Putamen (tissue), 1 donor: ENCODE measurements at regions not wholly inside any gene's neighbourhood (a gene's known extent, or its start where the extent isn't known, plus 50 kb on each side); places are given as distances from the start of the nearest gene placed in this dataset.
A peak's percentile ranks its signal among the peaks of the same experiment; 100 is the strongest.
"Not testable (repeated sequence)": the region's sequence is repeated elsewhere in the genome, so short reads cannot be mapped to it uniquely, and the experiment has no call there.

ENCODE experiments used
- DNase-seq: peaks from one replicate; pipeline ENCODE4 v3.0.0-alpha.2; 2016; ENCODE audit warnings: low spot score

DNA sequence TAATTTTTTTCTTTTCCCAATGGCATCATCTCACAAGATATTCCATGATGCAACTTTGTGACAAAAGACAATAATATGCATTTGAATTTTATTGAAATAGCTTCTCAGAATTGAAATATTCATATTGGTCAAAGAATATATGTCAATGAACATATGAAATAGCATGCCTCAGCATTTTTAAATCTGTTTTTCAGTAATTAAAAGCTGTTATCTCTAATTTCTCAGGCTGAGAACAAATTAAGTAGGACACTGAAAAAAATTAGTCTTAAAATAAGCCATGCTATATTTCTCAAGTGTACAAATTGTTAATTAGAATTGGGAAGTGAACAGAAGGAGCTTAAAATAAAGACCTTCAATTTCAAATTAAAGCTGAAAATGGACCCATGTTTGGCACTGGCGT lies 570.1 kb downstream of the MFSD1 start:
- no peak for DNase-seq

DNA sequence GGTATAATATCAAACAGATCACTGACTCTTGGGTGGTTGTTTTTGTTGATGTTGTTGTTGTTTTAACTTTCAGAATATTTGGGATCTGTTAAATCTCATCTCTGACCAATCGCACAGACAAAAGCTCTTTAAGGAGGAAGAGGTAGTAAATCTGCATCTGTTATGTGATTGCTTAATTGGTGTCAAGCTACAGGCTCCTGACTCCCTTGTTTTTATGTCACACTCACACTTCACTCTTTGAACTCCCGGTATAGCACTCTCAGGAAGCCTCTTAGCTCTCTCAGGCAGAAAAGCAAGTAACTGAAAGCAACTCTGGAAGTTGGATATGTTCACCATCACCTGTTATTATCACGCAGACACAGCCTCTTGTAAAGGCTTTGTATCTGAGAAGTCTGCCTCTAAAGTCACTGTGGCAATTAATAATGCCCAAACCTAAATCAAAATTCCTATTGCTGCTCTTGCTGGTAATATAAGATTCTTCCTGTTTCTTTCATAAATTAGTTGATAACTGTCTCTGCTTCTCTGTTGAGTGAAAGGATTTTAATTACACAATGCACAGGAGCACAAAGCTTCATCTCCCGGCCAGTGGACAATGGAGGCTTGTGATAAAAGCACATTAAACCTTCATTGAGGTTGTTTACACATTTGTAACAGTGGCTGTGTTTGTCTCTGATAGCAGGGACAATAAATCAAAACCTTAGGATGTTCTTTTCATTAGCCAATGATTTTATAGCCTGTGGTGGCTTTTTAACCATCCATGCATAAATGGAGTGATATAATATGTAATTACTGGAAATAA lies 576.7 kb downstream of the MFSD1 start:
- DNase-seq, result no peak

DNA sequence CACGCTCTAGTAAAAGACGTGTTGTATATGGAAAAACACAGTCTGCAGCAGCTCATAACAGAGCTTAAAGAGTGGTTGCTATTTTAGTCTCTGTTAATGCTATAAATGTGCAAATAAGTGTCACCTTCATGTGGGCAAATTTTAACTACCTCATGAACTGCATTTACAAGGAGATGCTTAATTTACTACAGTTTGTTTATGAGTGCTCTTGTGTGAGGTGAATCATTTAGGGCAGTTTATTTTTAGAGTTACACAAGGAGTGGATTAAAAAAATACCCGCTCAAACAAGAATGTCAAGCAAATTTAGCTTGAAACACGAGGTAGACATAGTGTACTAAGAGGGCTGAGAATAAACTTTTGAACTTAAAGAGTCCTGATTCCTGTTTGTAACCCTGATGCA lies 579.0 kb downstream of the MFSD1 start:
- DNase-seq, result no peak

DNA sequence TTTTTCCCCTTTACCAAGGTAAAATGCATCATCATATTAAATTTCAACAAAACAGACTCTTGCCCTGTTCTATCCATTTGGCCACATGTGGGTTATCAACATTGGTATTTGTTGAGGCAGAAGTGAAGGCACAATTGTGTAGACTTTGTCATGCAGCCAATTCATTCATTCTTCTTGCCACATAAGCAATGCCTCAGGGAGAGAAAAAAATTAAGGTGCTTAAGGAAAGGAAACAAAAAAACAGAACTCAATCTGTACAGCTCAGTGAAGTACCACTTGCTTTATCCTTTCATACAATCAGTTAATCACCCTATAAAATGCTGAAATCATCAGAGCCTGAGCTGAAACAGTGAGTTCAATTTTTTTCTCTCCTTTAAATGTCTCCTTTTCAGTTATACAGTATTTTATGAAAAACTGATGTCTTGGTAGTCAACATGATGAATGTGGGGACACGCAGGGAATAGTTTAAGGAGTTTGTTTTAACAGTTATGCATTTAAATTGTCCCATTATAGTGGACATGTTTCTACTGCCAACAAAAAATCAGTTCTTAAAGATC lies 588.9 kb downstream of the MFSD1 start:
- no peak for DNase-seq

DNA sequence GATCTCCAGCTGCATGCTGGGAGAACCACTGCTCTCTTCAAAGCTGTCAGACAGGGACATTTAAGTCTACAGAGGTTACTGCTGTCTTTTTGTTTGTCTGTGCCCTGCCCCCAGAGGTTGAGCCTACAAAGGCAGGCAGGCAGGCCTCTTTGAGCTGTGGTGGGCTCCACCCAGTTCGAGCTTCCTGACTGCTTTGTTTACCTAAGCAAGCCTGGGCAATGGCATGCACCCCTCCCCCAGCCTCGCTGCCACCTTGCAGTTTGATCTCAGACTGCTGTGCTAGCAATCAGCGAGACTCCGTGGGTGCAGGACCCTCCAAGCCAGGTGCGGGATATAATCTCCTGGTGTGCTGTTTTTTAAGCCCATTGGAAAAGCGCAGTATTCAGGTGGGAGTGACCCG lies 591.0 kb upstream of the IL12A start:
- not testable (repeated sequence) for DNase-seq

DNA sequence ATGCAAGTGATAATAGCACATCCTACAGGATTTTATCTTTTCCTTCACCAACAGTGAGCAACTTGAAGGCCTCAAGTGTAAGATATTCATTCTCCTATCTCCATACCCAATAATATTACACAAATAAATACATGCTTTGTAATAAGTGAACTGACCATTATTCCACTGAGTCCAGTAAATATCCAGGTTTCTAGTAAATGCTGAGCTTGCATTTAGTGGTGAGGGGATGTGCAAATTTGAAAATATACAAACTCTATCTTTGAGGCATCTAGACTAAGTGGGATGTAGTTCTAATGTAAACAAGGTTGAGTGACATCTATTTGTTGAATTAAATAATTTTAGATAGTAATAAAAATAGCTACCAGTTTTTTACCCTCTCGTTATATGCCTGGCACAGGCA lies 587.6 kb upstream of the IL12A start:
- DNase-seq, result no peak

DNA sequence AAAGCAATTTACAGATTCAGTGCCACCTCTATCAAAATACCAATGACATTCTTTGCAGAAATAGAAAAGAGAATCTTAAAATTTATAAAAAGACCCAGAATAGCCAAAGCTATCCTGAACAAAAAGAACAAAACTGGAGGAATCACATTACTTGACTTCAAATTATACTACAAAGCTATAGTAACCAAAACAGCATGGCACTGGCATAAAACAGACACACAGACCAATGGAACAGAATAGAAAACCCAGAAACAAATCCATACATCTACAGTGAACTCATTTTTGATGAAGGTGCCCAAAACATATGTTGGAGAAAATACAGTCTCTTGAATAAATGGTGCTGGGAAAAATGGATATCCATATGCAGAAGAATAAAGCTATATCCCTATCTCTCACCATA lies 578.9 kb upstream of the IL12A start:
- DNase-seq, result not testable (repeated sequence)

DNA sequence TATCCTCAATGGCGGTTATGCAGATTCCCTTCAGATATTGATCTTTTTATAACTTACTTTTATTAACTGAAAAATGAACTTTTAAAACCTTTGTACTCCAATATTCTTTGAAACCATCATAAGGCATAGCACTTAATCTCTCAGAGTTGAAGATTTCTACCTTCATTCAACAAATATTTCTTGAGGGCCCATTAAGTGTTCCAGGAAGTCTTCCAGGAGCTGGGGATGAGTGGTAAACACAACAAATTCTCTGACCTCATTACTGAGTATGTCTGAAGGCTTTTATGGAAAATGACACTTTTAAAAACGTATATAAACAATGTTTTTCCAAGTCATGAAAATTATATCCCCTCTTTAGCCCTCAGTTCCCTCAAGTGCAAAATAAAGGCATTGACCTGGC lies 575.3 kb upstream of the IL12A start:
- no peak for DNase-seq

DNA sequence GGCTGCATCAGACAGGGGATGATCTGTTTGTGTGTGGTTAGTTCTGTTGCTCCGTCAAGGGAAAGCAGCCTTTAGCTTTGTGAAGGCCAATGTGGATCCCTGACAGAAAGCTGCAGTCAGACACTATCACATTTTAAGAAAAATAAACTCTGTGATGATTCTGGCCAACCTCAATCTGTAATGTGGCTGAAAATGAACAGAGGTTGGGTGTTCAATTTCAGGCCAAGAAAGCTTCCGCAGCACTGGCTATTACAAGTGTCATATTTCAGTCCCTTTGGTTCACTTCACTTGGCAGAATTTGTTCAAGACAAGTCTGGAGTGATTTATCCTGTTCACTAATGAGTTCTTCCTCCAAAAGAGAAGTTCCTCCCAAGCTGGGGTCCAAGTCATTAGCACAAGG lies 571.8 kb upstream of the IL12A start:
- no peak for DNase-seq

DNA sequence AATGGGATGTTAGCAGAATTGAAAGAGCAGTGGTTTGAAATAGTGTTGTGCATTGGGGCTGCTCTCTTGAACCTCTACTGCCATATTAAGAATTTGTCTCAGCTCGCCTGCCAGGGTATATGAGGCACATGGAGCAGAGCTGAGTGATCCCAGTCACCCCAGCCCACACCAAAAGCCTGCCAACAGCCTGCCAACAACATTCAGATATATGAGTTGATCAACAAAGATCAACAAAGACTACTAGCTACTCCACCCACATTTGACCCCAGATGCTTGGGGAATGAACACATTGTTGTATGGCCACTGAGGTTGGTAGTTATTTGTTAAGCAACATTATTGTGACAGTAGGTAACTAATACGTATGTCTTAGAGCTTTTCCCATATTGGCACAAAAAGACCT lies 570.9 kb upstream of the IL12A start:
- DNase-seq, result no peak

DNA sequence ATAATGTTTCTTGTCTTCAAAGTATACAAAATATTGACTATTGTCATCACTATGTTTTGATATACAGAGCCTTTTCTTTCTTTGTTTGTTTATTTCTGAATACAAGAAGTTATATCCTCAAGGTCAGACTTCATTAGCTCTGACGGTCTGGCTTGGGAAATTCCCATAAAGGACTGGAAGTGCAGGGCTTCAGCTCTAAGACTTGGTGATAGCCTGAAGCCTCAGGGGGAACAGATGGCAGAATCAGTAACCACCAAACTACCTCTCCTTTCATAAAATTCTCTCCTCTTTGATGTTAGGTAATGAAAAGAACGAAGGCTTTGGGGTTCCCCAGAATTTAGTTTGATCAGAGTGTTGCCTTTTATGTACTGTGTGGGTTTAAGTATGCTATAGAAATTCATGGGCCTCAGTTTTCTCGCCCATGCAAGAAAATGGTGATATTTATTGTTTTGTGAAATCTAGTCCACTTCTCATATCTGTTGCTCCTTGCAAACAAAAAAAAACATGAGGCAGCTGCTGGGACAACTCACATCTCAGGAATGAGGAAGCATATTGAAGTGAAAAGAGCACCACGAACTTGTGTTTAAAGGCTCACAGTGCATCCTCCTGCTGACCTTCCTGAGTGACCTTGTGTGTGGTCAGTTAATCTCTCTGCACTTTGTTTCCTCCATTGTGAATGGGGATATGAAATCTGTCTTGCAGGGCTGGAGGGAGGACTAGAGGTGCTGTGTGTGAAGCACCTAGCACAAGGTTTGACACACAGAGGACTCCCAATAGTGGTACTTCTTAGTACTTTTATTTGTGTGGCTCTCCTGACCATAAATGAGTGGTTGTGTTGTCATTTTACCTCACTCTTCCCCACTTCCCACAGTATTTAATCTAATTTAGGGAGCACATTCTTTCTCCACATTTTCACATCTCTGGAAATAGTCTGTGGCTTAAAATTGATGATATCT lies 569.8 kb upstream of the IL12A start:
- DNase-seq, result no peak

DNA sequence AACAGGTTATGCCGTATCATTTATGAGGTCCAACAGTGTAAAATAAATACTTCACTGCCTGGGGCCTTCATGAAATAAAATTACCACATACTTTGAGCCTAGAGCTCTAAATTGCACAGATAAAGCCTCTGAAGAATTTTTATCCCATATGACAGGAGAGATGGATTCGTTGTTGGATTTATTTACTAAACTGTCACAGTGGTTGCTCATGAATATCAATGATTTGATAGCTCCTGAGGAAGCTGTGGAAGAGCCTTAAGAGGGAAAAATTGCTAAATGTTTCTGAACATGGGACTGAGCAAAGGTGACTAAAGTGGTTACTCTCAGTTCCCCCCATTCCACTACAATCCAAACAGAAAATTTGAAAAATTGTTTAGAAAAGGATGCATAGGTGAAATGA lies 558.9 kb upstream of the IL12A start:
- DNase-seq, result no peak

DNA sequence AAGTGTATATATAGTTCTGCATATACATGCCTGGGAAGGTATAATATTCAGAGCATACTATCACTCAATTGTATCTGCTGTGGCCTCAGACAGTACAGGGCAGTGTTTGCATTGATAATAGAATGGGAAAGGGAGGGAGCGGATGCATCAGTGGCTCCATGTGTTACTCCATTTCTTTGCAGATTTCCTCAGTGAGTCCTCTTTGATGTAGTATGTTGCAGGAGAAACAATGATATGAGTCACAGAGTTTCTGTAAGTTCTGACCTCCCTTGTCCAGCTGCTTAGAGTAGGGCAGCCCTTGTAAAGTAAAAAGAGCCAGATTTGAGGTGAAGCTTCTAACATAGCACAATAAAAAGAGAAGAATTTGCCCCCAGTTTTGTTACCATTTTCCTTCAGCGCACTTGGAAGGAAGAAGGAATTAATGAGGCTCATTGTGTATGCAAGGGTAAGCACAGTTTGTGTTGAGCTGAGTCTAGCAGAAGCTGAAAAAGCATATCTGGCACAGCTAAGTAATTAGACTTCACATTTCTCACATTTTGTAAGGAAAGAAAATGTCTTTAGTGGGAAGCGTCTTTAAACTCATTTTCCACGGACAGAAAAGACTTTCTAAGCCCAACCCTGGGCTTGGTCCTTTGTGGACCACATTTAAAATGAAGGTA lies 555.8 kb upstream of the IL12A start:
- peak; percentile 57 for DNase-seq

DNA sequence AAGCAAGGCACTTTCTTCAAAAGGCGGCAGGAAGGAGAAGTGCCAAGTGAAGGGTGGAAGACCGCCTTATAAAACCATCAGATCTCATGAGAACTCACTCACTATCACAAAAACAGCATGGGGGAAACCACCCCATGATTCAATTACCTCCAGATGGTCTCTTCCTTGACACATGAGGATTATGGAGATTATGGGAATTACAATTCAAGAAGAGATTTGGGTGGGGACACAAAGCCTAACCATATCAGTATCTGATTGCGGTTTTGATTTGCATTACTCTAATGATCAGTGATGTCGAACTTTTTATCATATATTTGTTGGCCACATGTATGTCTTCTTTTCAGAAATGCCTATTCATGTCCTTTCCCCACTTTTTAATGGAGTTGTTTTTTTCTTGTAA lies 549.3 kb upstream of the IL12A start:
- DNase-seq, result no peak

DNA sequence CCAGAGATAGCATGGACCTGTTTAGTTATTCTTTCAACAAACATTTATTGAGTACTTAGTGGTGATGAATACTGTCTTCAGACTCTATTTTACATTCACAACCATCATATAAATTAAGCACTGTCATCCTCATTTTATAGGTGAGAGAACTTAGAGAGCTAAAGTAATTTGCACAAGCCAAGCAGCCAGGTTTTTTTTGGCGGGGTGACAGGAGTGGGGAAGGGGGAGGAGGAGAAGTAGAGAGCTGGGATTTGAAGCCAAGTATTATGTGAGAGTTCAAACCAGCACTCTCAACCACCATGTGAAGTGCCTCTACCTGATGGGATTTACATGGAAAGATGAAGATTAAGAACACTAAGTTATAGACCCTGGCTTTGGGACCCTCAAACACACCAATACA lies 547.4 kb upstream of the IL12A start:
- no peak for DNase-seq

DNA sequence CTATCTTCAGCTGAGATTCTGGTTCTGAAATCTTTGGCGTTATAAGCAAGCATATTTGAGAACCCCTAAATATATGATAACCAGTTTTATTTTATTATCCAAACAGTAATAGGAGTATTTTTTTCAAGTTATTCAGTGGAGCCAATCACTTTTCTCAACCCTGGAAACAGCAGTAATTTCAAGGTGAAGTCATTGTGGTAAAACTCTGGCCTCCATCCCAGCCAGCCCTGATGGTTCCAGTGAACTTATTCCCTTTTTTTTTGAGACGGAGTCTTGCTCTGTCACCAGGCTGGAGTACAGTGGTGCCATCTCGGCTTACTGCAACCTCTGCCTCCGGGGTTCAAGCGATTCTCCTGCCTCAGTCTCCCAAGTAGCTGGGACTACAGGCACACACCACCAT lies 545.4 kb upstream of the IL12A start:
- no peak for DNase-seq

DNA sequence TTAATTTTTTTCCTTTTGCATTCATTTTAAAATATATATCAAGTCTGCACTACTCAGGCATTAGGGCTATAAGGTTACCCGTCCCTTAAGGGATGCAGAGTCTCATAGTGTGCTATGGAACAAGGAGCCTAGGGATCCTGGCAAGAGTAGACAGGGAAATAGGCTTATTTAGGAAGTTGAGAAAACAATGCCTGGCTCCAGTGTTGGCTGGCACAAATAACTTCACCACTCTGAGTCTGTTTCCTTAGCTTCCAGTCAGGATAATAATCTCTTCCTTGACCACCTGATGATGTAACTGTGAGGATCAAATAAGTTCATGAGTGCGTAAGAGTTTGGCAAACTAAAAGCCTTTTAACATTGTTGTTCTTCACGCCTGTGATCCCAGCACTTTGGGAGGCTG lies 540.8 kb upstream of the IL12A start:
- DNase-seq, result no peak

DNA sequence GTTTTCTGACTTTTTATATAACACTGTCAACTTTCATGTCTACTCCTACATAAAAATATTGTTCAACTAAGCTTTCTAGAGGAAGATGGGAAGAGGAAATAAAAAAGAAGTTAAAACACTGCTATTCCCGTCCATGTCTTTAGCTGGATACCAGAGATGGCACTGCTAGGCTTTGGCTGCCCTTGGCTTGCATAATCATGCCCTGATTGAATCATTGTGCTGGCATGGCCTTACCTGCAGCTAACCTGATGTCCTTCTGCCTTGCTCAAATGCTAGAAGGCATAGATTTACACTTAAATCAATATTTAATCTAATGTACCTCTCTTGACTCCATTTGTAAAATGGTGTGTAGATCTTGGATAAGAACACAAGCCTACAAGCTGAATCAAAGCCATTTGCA lies 539.7 kb upstream of the IL12A start:
- no peak for DNase-seq

DNA sequence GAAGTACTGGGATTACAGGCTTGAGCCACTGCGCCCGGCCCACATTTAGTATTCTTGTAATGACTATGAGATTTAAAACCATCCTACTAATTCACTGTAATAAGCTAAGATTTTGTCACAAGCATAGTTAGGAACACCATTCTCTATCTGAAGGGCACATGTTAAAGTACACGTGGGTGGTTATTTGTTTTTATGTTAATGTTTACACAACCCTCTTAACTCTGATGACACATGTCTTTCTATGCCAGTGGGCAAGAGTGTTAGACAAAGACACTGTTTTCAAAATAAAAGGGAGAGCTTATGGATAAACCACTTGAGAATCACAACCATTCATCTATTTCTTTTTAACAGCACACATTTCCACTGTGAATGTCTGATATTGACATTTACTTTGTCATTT lies 537.6 kb upstream of the IL12A start:
- no peak for DNase-seq

DNA sequence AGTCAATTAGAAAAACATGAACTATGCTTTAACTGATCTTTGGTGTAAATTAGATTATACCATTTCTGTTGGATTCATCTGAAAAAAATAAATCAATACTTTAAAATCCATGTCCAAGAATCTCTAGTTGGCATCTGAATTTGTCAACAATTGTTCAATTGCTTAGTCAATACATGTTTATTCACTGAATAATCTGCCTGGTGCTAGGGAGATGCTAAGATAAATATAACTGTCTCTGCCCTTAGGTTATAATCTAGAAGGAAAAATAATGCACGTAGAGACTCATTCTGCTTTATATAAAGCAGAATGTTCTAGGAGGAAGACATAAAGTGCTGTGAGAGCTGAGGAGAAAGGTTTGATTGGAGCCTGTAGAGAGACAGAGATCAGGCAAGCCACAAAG lies 537.2 kb upstream of the IL12A start:
- DNase-seq, result no peak

DNA sequence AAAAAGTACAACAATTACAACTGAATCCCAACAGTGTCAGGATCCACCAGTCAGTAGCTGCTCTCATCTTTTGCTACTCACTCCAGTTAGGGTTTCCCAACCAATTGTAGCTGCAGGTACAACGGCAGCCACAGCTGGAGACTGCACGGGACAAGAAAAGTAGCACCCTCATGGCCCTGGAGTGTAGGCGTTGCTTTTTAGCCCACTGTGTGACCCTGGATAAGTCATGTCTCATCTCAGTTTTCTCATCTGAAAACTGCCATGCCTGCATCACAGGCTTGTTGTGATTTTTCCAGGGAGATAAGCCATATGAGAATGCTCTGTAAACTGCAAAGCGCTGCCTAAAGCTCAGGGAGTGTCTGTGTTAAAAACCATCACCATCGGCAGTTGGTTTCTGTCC lies 535.6 kb upstream of the IL12A start:
- DNase-seq, result no peak

DNA sequence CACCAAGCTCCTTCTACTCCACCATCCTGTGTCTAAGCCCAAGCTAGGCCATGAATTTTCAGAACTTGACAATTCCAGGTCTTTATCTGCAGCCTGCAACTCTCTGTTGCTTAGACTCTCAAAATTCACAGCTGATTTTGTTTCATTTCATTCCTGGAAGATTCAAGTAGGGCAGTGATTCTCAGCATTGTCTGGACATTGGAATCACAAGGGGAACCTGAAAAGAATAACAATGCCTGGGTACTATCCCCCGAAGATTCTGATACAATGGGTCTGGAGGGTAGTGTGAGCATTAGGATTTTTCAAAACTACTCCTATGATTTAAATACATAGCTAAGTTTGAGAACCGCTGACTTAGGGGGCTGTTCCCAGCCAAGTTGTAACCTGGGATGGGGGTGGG lies 534.7 kb upstream of the IL12A start:
- DNase-seq, result no peak
